AG10803 (cell line): ENCODE measurements at regions not wholly inside any gene's neighbourhood (a gene's known extent, or its start where the extent isn't known, plus 50 kb on each side); places are given as distances from the start of the nearest gene placed in this dataset.

ENCODE experiments used
- DNase-seq: peaks from one replicate; pipeline ENCODE4 v3.0.0; 2010; ENCODE audit warnings: low read depth
- H3K4me3 ChIP-seq: 2 replicates; pipeline ENCODE4 v1.5.1; 2011; ENCODE audit warnings: mild to moderate bottlenecking, low read length, control low read depth
- TF ChIP-seq, protein P1 (sequence below): conservative IDR thresholded peaks from 2 replicates; pipeline ENCODE4 v1.5.1; 2011; ENCODE audit warnings: mild to moderate bottlenecking, low read length, control low read depth, inconsistent platforms

DNA sequence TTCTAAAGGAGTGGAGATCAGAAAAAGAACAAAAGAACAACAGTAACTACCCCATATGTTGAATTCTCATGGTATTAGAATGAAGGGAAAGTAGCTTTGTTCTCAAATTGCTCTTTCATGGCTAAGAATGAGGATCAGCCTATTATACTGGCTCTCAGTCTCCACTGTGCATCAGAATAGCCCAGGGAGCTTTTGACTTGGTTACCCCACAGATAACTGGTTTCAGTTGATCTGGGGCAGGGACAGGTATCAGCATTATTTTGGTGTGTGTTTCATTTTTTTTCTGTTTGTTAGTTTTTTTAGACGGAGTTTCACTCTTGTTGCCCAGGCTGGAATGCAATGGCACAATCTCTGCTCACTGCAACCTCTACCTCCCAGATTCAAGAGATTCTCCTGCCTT is 311.7 kb upstream of the TLE3 start:
- TF ChIP-seq, protein P1, sequence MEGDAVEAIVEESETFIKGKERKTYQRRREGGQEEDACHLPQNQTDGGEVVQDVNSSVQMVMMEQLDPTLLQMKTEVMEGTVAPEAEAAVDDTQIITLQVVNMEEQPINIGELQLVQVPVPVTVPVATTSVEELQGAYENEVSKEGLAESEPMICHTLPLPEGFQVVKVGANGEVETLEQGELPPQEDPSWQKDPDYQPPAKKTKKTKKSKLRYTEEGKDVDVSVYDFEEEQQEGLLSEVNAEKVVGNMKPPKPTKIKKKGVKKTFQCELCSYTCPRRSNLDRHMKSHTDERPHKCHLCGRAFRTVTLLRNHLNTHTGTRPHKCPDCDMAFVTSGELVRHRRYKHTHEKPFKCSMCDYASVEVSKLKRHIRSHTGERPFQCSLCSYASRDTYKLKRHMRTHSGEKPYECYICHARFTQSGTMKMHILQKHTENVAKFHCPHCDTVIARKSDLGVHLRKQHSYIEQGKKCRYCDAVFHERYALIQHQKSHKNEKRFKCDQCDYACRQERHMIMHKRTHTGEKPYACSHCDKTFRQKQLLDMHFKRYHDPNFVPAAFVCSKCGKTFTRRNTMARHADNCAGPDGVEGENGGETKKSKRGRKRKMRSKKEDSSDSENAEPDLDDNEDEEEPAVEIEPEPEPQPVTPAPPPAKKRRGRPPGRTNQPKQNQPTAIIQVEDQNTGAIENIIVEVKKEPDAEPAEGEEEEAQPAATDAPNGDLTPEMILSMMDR, result no peak
- no peak overlapping the region for H3K4me3 ChIP-seq
- DNase-seq, result no peak

DNA sequence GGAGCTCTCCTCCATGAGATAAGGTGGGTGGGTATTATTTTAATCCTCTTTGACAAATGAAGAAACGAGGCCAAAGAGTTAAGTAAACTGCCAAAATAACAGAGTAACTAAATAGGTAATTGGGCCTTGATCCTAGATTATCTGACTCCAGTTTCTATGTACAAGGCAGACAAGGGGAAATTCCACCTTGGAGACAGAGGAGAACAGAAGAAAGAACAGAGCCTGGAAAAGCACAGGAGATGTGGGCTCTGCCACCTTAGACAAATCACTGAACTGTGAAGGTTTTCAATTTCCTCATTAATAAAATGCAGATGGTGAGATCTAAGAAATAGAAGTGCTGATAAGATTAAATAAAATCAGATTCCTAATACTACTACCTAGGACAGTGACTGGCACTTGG is 310.2 kb upstream of the TLE3 start:
- no peak overlapping the region for H3K4me3 ChIP-seq
- DNase-seq, result no peak

DNA sequence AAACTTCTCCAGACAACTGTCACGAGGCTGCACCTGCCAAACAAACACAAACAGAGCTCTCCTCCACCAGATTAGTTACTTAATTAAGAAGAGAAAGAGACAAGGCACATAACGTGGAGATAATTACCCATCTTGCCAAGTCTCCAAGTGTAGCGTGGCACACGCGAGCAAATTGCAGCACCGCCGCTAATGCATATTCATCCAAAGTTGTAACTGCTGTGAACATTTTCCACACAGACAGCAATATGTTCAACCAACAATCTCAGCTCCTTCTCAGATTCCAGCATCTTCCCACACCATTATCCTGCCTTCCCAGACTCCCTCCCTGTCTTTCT is 309.6 kb upstream of the TLE3 start:
- no peak overlapping the region for H3K4me3 ChIP-seq
- DNase-seq, result no peak
- TF ChIP-seq, protein P1, result no peak

More for the DNA sequence above, 310.2 kb upstream of the TLE3 start:
- TF ChIP-seq, protein P1, result no peak

DNA sequence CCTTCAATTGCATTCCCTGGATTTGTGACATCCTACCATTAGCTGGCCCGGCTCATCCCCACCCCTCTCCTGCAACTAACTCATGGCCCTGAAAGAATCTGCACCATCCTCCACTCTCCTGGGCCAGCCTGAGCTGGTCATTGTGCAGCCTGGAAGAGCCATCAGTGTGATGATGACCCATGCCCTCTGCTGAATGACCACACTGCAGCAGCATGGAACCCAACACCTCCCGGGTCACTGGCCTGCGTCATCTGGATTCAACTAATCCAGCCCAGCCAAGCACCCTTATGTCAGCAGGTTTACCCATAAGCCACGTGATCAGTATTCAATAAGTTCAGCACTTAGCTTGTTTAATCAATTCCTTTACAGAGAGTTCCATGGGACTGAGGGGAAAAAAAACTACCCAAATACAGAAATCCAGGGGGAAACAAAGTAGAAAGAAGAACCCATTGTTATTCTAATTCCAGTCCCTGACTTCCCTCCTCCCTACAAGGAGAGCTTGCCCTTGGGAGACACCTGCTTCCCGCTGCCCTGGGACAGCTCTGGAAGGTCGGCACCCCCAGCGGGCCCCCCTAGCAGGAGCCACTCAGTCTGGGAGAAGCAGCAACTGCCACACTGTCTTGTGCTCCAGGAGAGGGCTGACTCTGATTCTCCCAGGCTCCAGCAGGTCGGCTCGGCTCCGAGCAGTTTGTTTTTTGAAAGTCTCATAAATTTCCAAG is 309.1 kb upstream of the TLE3 start:
- TF ChIP-seq, protein P1, result no peak
- no peak overlapping the region for H3K4me3 ChIP-seq
- no peak for DNase-seq

DNA sequence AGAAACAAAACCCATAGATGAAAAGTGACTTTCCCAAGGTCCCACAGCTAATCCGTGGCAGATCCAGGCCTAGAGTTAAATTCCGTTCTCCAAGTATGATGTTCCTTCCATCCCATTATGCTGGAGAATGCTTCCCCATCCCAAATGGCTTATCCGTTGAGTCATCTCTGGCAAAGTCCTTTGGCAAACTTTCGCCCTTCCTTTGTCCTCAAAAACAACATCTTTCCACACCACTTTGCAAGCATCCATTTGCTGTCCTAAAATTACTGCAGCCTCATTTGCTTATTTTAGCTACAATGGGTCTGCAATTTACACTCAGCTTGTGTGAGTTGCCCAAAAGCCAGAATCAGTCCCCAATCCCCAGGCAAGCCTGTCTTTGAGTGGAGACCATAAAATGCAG is 304.0 kb upstream of the TLE3 start:
- H3K4me3 ChIP-seq, result no peak overlapping the region
- DNase-seq, result peak; percentile 29
- TF ChIP-seq, protein P1, result no peak

DNA sequence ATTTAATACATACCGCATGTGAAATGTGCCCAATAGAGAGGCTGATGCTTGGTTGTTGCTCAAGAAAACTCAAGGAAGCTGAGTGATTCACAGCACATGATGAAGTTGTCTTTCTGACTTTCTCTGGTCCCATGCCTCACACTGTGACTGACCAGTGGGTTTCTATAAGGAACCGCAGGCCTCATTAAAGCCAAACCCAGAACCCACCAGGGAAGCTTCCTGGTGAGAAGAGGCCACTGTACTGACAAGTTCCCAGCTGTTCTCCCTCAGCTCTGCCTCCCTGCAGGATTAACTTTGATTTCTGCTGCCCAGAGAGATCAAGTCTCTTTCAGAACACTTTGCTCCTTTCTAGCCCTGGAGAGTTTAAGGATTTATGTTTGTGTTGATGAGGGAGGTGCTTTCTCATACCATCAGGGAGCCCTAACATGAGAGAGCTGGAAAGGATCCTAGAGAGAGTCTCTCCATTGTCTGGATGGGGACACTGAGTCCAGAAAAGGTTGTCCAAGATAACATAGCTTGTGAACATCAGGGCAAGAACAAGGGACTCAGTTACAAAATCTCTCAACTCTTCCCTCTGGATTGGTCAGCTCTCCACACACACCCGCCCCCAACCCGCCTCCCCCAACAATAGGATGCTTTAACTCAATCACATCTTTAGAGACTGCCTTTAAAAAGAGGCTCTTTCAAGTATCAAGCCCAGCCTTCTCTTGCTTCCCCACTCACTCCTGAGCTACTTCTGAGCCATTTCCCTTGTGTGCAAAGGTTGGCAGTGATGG is 303.2 kb upstream of the TLE3 start:
- peak; percentile 23 for DNase-seq
- H3K4me3 ChIP-seq, result no peak overlapping the region
- TF ChIP-seq, protein P1, result no peak

DNA sequence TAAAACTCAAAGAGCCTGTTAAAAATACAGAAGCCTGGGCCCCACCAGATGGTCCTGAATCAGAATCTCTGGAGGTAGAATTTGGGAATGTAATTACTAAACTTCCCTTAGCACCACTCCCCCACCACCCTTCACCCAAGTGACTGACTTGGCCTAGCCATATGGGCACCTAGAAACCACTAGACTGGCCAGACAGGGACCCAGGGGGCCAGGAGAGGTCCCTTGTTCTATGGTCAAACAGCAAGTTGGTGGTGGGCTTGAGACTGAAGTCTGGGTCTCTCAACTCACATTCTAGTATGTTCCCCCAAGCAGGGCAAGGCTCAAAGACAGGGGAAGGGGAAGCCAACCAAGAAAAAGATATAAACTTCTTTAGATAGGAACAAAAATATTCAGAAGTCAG is 301.5 kb upstream of the TLE3 start:
- H3K4me3 ChIP-seq, result no peak overlapping the region
- TF ChIP-seq, protein P1, result no peak
- DNase-seq, result no peak
